GM12878 (cell line): ENCODE measurements at regions not wholly inside any gene's neighbourhood (a gene's known extent, or its start where the extent isn't known, plus 50 kb on each side); places are given as distances from the start of the nearest gene placed in this dataset.

Experiments
- ATAC-seq: fragments of 200-7000 bp; cut with Tn5 transposase; 3 replicates; pipeline ENCODE4 v1.9.1; 2020; ENCODE audit warnings: mild to moderate bottlenecking, moderate library complexity
- BruUV-seq: library from RNA; stranded (reverse); fragments of 400-500 nt; replicated peaks from 2 replicates; lab custom pipeline; 2021; lab: Mats Ljungman, UMichigan
- CTCF ChIA-PET: fragments of 300-600 bp; sonication (Branson Sonifier 250); formaldehyde crosslinking; extraction: SDS; loops from one replicate; lab custom pipeline; 2021; ENCODE audit warnings: inconsistent platforms; lab: Yijun Ruan, JAX
- POLR2A ChIA-PET: fragments of 350-600 bp; formaldehyde crosslinking; extraction: SDS; loops from one replicate; lab custom pipeline; 2021; ENCODE audit warnings: inconsistent platforms; lab: Charles Lee
- RAD21 ChIA-PET: fragments of 300-600 bp; sonication (Branson Sonifier 250); formaldehyde crosslinking; loops from one replicate; lab custom pipeline; 2023; ENCODE audit warnings: antibody characterized with exemption; ENCODE audit not compliant: unreplicated experiment; lab: Charles Lee
- SMC1A ChIA-PET: fragments of 300-600 bp; sonication (Branson Sonifier 250); formaldehyde crosslinking; loops from one replicate; lab custom pipeline; 2023; ENCODE audit not compliant: unreplicated experiment, uncharacterized antibody; lab: Charles Lee
- DNase-seq: peaks from one replicate; pipeline ENCODE4 v3.0.0-alpha.2; 2011; ENCODE audit warnings: low read depth, low spot score
- FAIRE-seq: peaks from 3 replicates; lab custom pipeline; 2011; peaks lifted over from hg19 to GRCh38; lab: Jason Lieb, UNC
- H2AFZ ChIP-seq: 2 replicates; pipeline ENCODE4 v1.6.0; 2011; ENCODE audit warnings: low read depth, low read length, control low read depth; ENCODE audit not compliant: control insufficient read depth
- H3K27ac ChIP-seq: 2 replicates; pipeline ENCODE4 v1.5.1; 2011; ENCODE audit warnings: control low read depth; ENCODE audit not compliant: control insufficient read depth, insufficient read depth
- H3K27me3 ChIP-seq, 2 experiments: replicated peaks in 1 of 2; 2 replicates each; pipeline versions ENCODE4 v1.6.0 to v1.6.1; 2011; ENCODE audit warnings: low read length in 1 of 2; ENCODE audit not compliant: control insufficient read depth in 2 of 2, insufficient read depth in 2 of 2
- H3K36me3 ChIP-seq, 2 experiments: 2 replicates each; pipeline ENCODE4 v1.5.1; 2011; ENCODE audit warnings: low read length in 1 of 2; ENCODE audit not compliant: control insufficient read depth in 2 of 2, insufficient read depth in 2 of 2
- H3K4me1 ChIP-seq: 2 replicates; pipeline ENCODE4 v1.6.1; 2011; ENCODE audit warnings: mild to moderate bottlenecking, low read length, moderate library complexity, mixed read lengths; ENCODE audit not compliant: control insufficient read depth, insufficient read depth
- H3K4me2 ChIP-seq: 2 replicates; pipeline ENCODE4 v1.6.0; 2011; ENCODE audit warnings: control low read depth; ENCODE audit not compliant: control insufficient read depth, insufficient read depth
- H3K4me3 ChIP-seq: fragments of 200-600 bp; sonication (generic); 2 replicates; pipeline ENCODE4 v1.5.1; 2016
- H3K79me2 ChIP-seq: 2 replicates; pipeline ENCODE4 v1.6.0; 2011; ENCODE audit warnings: low read length; ENCODE audit not compliant: control insufficient read depth, insufficient read depth
- H3K9ac ChIP-seq: 2 replicates; pipeline ENCODE4 v1.8.0; 2011; ENCODE audit warnings: low read length, control low read depth, mixed read lengths; ENCODE audit not compliant: control insufficient read depth, insufficient read depth
- H3K9me3 ChIP-seq: replicated peaks from 3 replicates; pipeline ENCODE4 v1.5.1; 2011; ENCODE audit warnings: mild to moderate bottlenecking, low read length; ENCODE audit not compliant: control insufficient read depth, insufficient read depth
- H4K20me1 ChIP-seq: 2 replicates; pipeline ENCODE4 v1.6.0; 2011; ENCODE audit not compliant: control insufficient read depth, insufficient read depth
- BMI1 ChIP-seq: fragments of 450-650 bp; IDR thresholded peaks from 2 replicates; pipeline ENCODE4 v1.6.1; 2016; ENCODE audit warnings: mild to moderate bottlenecking, moderate library complexity, borderline replicate concordance
- BRCA1 ChIP-seq: IDR thresholded peaks from 2 replicates; pipeline ENCODE4 v1.6.1; 2011; ENCODE audit warnings: low read depth, low read length, improper control_type of control experiment
- CBX3 ChIP-seq: fragments of 200-600 bp; sonication (generic); IDR thresholded peaks from 2 replicates; pipeline ENCODE4 v1.6.1; 2016; ENCODE audit warnings: low read depth, borderline replicate concordance
- EZH2 ChIP-seq: IDR thresholded peaks from 2 replicates; pipeline ENCODE4 v1.6.1; 2012; ENCODE audit warnings: low read depth, mild to moderate bottlenecking, control low read depth, inconsistent platforms, low read length, borderline replicate concordance; ENCODE audit not compliant: control insufficient read depth
- GABPA ChIP-seq: IDR thresholded peaks from 2 replicates; pipeline ENCODE4 v1.6.1; 2014; ENCODE audit warnings: antibody characterized with exemption, low read depth, mild to moderate bottlenecking, inconsistent platforms
- KDM1A ChIP-seq: fragments of 200-600 bp; sonication (generic); IDR thresholded peaks from 2 replicates; pipeline ENCODE4 v1.6.1; 2016; ENCODE audit warnings: borderline replicate concordance
- RB1 ChIP-seq: fragments of 450-650 bp; formaldehyde crosslinking; IDR thresholded peaks from 2 replicates; pipeline ENCODE4 v1.6.1; 2017; ENCODE audit warnings: mild to moderate bottlenecking, borderline replicate concordance
- RUNX3 ChIP-seq: IDR thresholded peaks from 2 replicates; pipeline ENCODE4 v1.6.1; 2012; ENCODE audit warnings: low read length, inconsistent platforms
- SUZ12 ChIP-seq: fragments of 200-600 bp; sonication (generic); IDR thresholded peaks from one replicate; pipeline ENCODE4 v1.6.1; 2018; ENCODE audit warnings: antibody characterized with exemption, mild to moderate bottlenecking; ENCODE audit not compliant: unreplicated experiment
- ZBTB40 ChIP-seq: fragments of 450-650 bp; IDR thresholded peaks from 2 replicates; pipeline ENCODE4 v1.6.1; 2016; ENCODE audit warnings: mild to moderate bottlenecking, moderate library complexity, borderline replicate concordance
- ZNF592 ChIP-seq: fragments of 450-650 bp; IDR thresholded peaks from 2 replicates; pipeline ENCODE4 v1.6.1; 2017; ENCODE audit warnings: mild to moderate bottlenecking, moderate library complexity
- WGBS: methylation state at CpG from one replicate; pipeline ENCODE4 v1.1.6; 2016; ENCODE audit warnings: low lambda C conversion rate; ENCODE audit not compliant: insufficient replicate concordance, insufficient coverage; ENCODE audit errors: missing lambda C conversion rate; 5-methylcytosine and 5-hydroxymethylcytosine counted together
- in situ Hi-C: fragments of 300-500 bp; cut with MboI; formaldehyde crosslinking; loops from 9 replicates; pipeline ENCODE4 v1.14.3; 2018; ENCODE audit warnings: mixed read lengths
- intact Hi-C: fragments of 100-400 bp; cut with micrococcal nuclease; formaldehyde crosslinking; loops from one replicate; pipeline ENCODE4 v1.14.2; 2022; ENCODE audit not compliant: unreplicated experiment
- TF ChIP-seq, protein P1 (sequence below): fragments of 450-650 bp; IDR thresholded peaks from 2 replicates; pipeline ENCODE4 v1.6.1; 2017; ENCODE audit warnings: mild to moderate bottlenecking, moderate library complexity

- BruUV-seq: no TSS peak
- no peak for FAIRE-seq
- H3K4me2 ChIP-seq: no peak overlapping the region
- TF ChIP-seq RUNX3: no peak
- no peak for TF ChIP-seq BMI1
- TF ChIP-seq, protein P1, sequence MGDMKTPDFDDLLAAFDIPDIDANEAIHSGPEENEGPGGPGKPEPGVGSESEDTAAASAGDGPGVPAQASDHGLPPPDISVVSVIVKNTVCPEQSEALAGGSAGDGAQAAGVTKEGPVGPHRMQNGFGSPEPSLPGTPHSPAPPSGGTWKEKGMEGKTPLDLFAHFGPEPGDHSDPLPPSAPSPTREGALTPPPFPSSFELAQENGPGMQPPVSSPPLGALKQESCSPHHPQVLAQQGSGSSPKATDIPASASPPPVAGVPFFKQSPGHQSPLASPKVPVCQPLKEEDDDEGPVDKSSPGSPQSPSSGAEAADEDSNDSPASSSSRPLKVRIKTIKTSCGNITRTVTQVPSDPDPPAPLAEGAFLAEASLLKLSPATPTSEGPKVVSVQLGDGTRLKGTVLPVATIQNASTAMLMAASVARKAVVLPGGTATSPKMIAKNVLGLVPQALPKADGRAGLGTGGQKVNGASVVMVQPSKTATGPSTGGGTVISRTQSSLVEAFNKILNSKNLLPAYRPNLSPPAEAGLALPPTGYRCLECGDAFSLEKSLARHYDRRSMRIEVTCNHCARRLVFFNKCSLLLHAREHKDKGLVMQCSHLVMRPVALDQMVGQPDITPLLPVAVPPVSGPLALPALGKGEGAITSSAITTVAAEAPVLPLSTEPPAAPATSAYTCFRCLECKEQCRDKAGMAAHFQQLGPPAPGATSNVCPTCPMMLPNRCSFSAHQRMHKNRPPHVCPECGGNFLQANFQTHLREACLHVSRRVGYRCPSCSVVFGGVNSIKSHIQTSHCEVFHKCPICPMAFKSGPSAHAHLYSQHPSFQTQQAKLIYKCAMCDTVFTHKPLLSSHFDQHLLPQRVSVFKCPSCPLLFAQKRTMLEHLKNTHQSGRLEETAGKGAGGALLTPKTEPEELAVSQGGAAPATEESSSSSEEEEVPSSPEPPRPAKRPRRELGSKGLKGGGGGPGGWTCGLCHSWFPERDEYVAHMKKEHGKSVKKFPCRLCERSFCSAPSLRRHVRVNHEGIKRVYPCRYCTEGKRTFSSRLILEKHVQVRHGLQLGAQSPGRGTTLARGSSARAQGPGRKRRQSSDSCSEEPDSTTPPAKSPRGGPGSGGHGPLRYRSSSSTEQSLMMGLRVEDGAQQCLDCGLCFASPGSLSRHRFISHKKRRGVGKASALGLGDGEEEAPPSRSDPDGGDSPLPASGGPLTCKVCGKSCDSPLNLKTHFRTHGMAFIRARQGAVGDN: no peak
- TF ChIP-seq RB1: no peak
- TF ChIP-seq GABPA: no peak
- no peak for TF ChIP-seq CBX3
- TF ChIP-seq EZH2: no peak
- TF ChIP-seq ZNF592: no peak
- TF ChIP-seq SUZ12: no peak
- TF ChIP-seq KDM1A: no peak
- no peak for TF ChIP-seq BRCA1
- TF ChIP-seq ZBTB40: no peak
Measured at GRCh38 chr3:169026543-169027182, 636.8 kb downstream of the MECOM start.

More at GRCh38 chr3:169026543-169027182, 636.8 kb downstream of the MECOM start:
- H3K27ac ChIP-seq: no peak overlapping the region
- no peaks in the 10 kb centered on the region for H3K9me3 ChIP-seq
- no peak overlapping the region for H3K9ac ChIP-seq
- RAD21 ChIA-PET: no interaction called here
- no peak for ATAC-seq
- no peaks in the 10 kb centered on the region for H3K79me2 ChIP-seq
- no peaks in the 10 kb centered on the region for H3K4me1 ChIP-seq
- SMC1A ChIA-PET: no interaction called here
- CTCF ChIA-PET: no interaction called here
- POLR2A ChIA-PET: no interaction called here
- no peak overlapping the region for H2AFZ ChIP-seq
- intact Hi-C loops (no loop called here), in situ Hi-C loops (no loop called here)
- no peak for DNase-seq
- no peaks in the 10 kb centered on the region for H4K20me1 ChIP-seq
- no peak overlapping the region for H3K4me3 ChIP-seq
- 49% methylated on average over 5 of the region's 5 CpGs for WGBS
- no peaks in the 10 kb centered on the region for H3K36me3 ChIP-seq
- H3K27me3 ChIP-seq: no peaks in the 10 kb centered on the region
